ENCODE measurements at regions not wholly inside any gene's neighbourhood (a gene's known extent, or its start where the extent isn't known, plus 50 kb on each side); places are given as distances from the start of the nearest gene placed in this dataset.
"Not testable (repeated sequence)": the region's sequence is repeated elsewhere in the genome, so short reads cannot be mapped to it uniquely, and the experiment has no call there.

GRCh38 chr3:6396631-6397030 lies 464.3 kb upstream of the GRM7 start:
- Histone ChIP-seq H3K9me3 (no peaks in the 10 kb centered on the region), H3K27ac (no peak overlapping the region), H3K4me3 (no peak overlapping the region), H3K4me2 (no peak overlapping the region), H3K4me1 (no peaks in the 10 kb centered on the region)
- FAIRE-seq, result no peak
- POLR2A ChIA-PET, result no interaction called here
- DNase-seq (ENCODE audit: low read depth in 1 of 2, low spot score in 1 of 2), result no peak
- 5% methylated on average over 1 of the region's 1 CpG for WGBS (ENCODE audit: missing lambda C conversion rate)
- CTCF ChIA-PET, result no interaction called here
- no peak for ATAC-seq
- TF ChIP-seq KDM5A (IDR thresholded peaks at IDR 0.05), result no peak
- no peak for TF ChIP-seq ZSCAN20 (CRISPR knock-in tag; IDR thresholded peaks at IDR 0.05)

- ATAC-seq; H3K4me1 ChIP-seq; H3K27ac ChIP-seq; DNase-seq (ENCODE audit: low read depth in 1 of 2, low spot score in 1 of 2); POLR2A ChIA-PET; CTCF ChIA-PET; H3K4me3 ChIP-seq; H3K9me3 ChIP-seq; FAIRE-seq; H3K4me2 ChIP-seq: not testable (repeated sequence)
- 5% methylated on average over 4 of the region's 4 CpGs for WGBS (ENCODE audit: missing lambda C conversion rate)
Measured at GRCh38 chr3:6402666-6403065, 458.2 kb upstream of the GRM7 start.

GRCh38 chr3:6406923-6407322 lies 454.0 kb upstream of the GRM7 start:
- FAIRE-seq; H3K9me3 ChIP-seq; H3K4me1 ChIP-seq; H3K27ac ChIP-seq; POLR2A ChIA-PET; CTCF ChIA-PET; H3K4me2 ChIP-seq; ATAC-seq; H3K4me3 ChIP-seq; DNase-seq (ENCODE audit: low read depth in 1 of 2, low spot score in 1 of 2): not testable (repeated sequence)
- WGBS (ENCODE audit: missing lambda C conversion rate), result 1% methylated on average over 4 of the region's 4 CpGs
- peak; percentile 72 for TF ChIP-seq MAFK (IDR thresholded peaks at IDR 0.05; ENCODE audit: partially characterized antibody)

- no peak for ATAC-seq
- WGBS (ENCODE audit: missing lambda C conversion rate), result under 1% methylated on average over 4 of the region's 4 CpGs
- H3K4me3 ChIP-seq, result no peak overlapping the region
- no peak for FAIRE-seq
- CTCF ChIA-PET, result no interaction called here
- no peak overlapping the region for H3K27ac ChIP-seq
- TF ChIP-seq RAD21 (conservative IDR thresholded peaks at IDR 0.05 in 1 of 2, IDR thresholded peaks at IDR 0.05 in 1 of 2), result no peak
- TF ChIP-seq E2F6 (IDR thresholded peaks at IDR 0.05; ENCODE audit: borderline replicate concordance, low read depth), result no peak
- no peak for TF ChIP-seq BCL3 (IDR thresholded peaks at IDR 0.05)
- TF ChIP-seq BHLHE40 (IDR thresholded peaks at IDR 0.05; ENCODE audit: low read depth, low read length), result no peak
- no peak for TF ChIP-seq EP300 (IDR thresholded peaks at IDR 0.05)
- TF ChIP-seq NPAS2 (CRISPR knock-in tag; IDR thresholded peaks at IDR 0.05; ENCODE audit: borderline replicate concordance), result no peak
- no peak for TF ChIP-seq CHD4 (IDR thresholded peaks at IDR 0.05; ENCODE audit: borderline replicate concordance)
- TF ChIP-seq SREBF2 (IDR thresholded peaks at IDR 0.05), result no peak
- TF ChIP-seq JUNB (IDR thresholded peaks at IDR 0.05), result no peak
- no peak for TF ChIP-seq PBX3 (IDR thresholded peaks at IDR 0.05)
- no peak for TF ChIP-seq ATOH8 (CRISPR knock-in tag; IDR thresholded peaks at IDR 0.05; ENCODE audit: low read depth)
- no peak for TF ChIP-seq RARB (CRISPR knock-in tag; IDR thresholded peaks at IDR 0.05)
- no peak for TF ChIP-seq ELK1 (IDR thresholded peaks at IDR 0.05; ENCODE audit: low read depth, low read length)
- H3K9me3 ChIP-seq, result no peaks in the 10 kb centered on the region
- no peaks in the 10 kb centered on the region for H3K4me1 ChIP-seq
- no peak overlapping the region for H3K4me2 ChIP-seq
- POLR2A ChIA-PET, result no interaction called here
- no peak for DNase-seq (ENCODE audit: low read depth in 1 of 2, low spot score in 1 of 2)
Measured at GRCh38 chr3:6416049-6416661, 444.8 kb upstream of the GRM7 start.

Measured in A549 (cell line).